ENCODE measurements at regions not wholly inside any gene's neighbourhood (a gene's known extent, or its start where the extent isn't known, plus 50 kb on each side); places are given as distances from the start of the nearest gene placed in this dataset.

DNA sequence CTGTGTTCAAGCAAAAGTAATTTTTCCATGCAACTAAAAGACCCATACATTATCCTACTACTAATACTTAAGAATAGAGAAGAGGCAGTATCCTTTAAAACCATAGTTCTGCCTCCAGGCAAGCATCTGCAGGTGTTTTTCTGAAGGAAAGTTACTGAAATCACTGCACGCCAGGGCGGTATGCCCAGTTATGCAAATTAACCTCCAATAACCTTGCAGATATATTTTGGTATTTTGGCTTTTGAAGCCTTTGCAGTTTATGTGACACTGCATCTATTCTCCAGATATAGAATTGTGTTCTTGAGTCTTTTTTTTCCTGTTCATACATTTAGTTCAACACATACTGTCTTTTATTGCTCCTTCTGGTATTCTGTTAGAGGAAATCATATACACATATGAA is 346.2 kb upstream of the PDGFD start:
- TF ChIP-seq, protein P1, sequence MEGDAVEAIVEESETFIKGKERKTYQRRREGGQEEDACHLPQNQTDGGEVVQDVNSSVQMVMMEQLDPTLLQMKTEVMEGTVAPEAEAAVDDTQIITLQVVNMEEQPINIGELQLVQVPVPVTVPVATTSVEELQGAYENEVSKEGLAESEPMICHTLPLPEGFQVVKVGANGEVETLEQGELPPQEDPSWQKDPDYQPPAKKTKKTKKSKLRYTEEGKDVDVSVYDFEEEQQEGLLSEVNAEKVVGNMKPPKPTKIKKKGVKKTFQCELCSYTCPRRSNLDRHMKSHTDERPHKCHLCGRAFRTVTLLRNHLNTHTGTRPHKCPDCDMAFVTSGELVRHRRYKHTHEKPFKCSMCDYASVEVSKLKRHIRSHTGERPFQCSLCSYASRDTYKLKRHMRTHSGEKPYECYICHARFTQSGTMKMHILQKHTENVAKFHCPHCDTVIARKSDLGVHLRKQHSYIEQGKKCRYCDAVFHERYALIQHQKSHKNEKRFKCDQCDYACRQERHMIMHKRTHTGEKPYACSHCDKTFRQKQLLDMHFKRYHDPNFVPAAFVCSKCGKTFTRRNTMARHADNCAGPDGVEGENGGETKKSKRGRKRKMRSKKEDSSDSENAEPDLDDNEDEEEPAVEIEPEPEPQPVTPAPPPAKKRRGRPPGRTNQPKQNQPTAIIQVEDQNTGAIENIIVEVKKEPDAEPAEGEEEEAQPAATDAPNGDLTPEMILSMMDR (IDR thresholded peaks at IDR 0.05; ENCODE audit: insufficient read depth, low read length, poor library complexity, severe bottlenecking), result no peak
- no peak for TF ChIP-seq EZH2phosphoT487 (conservative IDR thresholded peaks at IDR 0.05; ENCODE audit: low read length)

Measured in SU-DHL-6 (cell line).